ENCODE measurements at regions not wholly inside any gene's neighbourhood (a gene's known extent, or its start where the extent isn't known, plus 50 kb on each side); places are given as distances from the start of the nearest gene placed in this dataset.

GRCh38 chr2:101538076-101538475, 63.2 kb upstream of the RFX8 start:
- POLR2A ChIA-PET: no interaction called here
- DNase-seq (ENCODE audit: low read depth, low spot score) (no peak), ATAC-seq (no peak)
- no peaks in the 10 kb centered on the region for H3K27me3 ChIP-seq (ENCODE audit: control insufficient read depth, insufficient read depth, low read length)
- no peaks in the 10 kb centered on the region for H3K9me3 ChIP-seq (ENCODE audit: control insufficient read depth, insufficient read depth, low read depth, low read length)
- in situ Hi-C loops (cut with HindIII; ENCODE audit: low pct_unique_long_range_greater_than_20kb, low sequenced_read_pairs): no loop called here
- H3K4me3 ChIP-seq (ENCODE audit: low read depth in 2 of 2, low read length in 2 of 2): no peak overlapping the region
- H3K36me3 ChIP-seq (ENCODE audit: control insufficient read depth, insufficient read depth, low read length): no peaks in the 10 kb centered on the region
- BruUV-seq (replicated peaks): no TSS peak
- no peak overlapping the region for H3K27ac ChIP-seq (ENCODE audit: low read length)
- TF ChIP-seq TCF7L2 (IDR thresholded peaks at IDR 0.05; ENCODE audit: low read depth, low read length) (no peak), POLR2AphosphoS5 (IDR thresholded peaks at IDR 0.05; ENCODE audit: low read depth, low read length) (no peak), SIN3A (IDR thresholded peaks at IDR 0.05; ENCODE audit: borderline replicate concordance, insufficient read depth, low read depth, low read length) (no peak), CTCF (IDR thresholded peaks at IDR 0.05) (no peak), REST (IDR thresholded peaks at IDR 0.05; ENCODE audit: insufficient read depth in 1 of 2, low read depth in 2 of 2, low read length in 1 of 2) (no peak)
- no peaks in the 10 kb centered on the region for H3K4me1 ChIP-seq (ENCODE audit: control insufficient read depth, insufficient read depth, low read length)
- intact Hi-C loops (cut with micrococcal nuclease; ENCODE audit: unreplicated experiment): no loop called here
- CTCF ChIA-PET: no interaction called here

- Histone ChIP-seq H3K27ac (ENCODE audit: low read length) (no peak overlapping the region), H3K4me3 (ENCODE audit: low read depth in 2 of 2, low read length in 2 of 2) (no peak overlapping the region), H3K27me3 (ENCODE audit: control insufficient read depth, insufficient read depth, low read length) (no peaks in the 10 kb centered on the region), H3K4me1 (ENCODE audit: control insufficient read depth, insufficient read depth, low read length) (no peaks in the 10 kb centered on the region), H3K36me3 (ENCODE audit: control insufficient read depth, insufficient read depth, low read length) (no peaks in the 10 kb centered on the region), H3K9me3 (ENCODE audit: control insufficient read depth, insufficient read depth, low read depth, low read length) (no peaks in the 10 kb centered on the region)
- in situ Hi-C loops (cut with HindIII; ENCODE audit: low pct_unique_long_range_greater_than_20kb, low sequenced_read_pairs): no loop called here
- POLR2A ChIA-PET: no interaction called here
- BruUV-seq (replicated peaks): no TSS peak
- DNase-seq (ENCODE audit: low read depth, low spot score) (no peak), ATAC-seq (no peak)
- TF ChIP-seq TCF7L2 (IDR thresholded peaks at IDR 0.05; ENCODE audit: low read depth, low read length) (no peak), CTCF (IDR thresholded peaks at IDR 0.05) (no peak), POLR2AphosphoS5 (IDR thresholded peaks at IDR 0.05; ENCODE audit: low read depth, low read length) (no peak), SIN3A (IDR thresholded peaks at IDR 0.05; ENCODE audit: borderline replicate concordance, insufficient read depth, low read depth, low read length) (no peak), REST (IDR thresholded peaks at IDR 0.05; ENCODE audit: insufficient read depth in 1 of 2, low read depth in 2 of 2, low read length in 1 of 2) (no peak)
- intact Hi-C loops (cut with micrococcal nuclease; ENCODE audit: unreplicated experiment): no loop called here
- CTCF ChIA-PET: no interaction called here
Observed at GRCh38 chr2:101534149-101534611, 59.3 kb upstream of the RFX8 start.
